ENCODE measurements at regions not wholly inside any gene's neighbourhood (a gene's known extent, or its start where the extent isn't known, plus 50 kb on each side); places are given as distances from the start of the nearest gene placed in this dataset.

- no peak for TF ChIP-seq CTCF (conservative IDR thresholded peaks at IDR 0.05 in 1 of 2, IDR thresholded peaks at IDR 0.05 in 1 of 2; ENCODE audit: extremely low read depth in 1 of 2, insufficient read depth in 1 of 2, low read depth in 1 of 2, low read length in 2 of 2)
- TF ChIP-seq EZH2 (IDR thresholded peaks at IDR 0.05; ENCODE audit: borderline replicate concordance, low read length) = no peak
Observed at GRCh38 chr3:178056868-178057267, 479.4 kb upstream of the KCNMB2 start.

Data from mammary epithelial cell (primary cell).